Glutamatergic neuron (in vitro differentiated cells): ENCODE measurements at regions not wholly inside any gene's neighbourhood (a gene's known extent, or its start where the extent isn't known, plus 50 kb on each side); places are given as distances from the start of the nearest gene placed in this dataset.

Source experiments
- DNase-seq: peaks from one replicate; pipeline ENCODE4 v3.0.0; 2022
- H3K27ac Mint-ChIP-seq: one replicate; pipeline ENCODE4 v1.8.0; 2020; ENCODE audit warnings: mild to moderate bottlenecking, mixed read lengths, inconsistent platforms; ENCODE audit not compliant: unreplicated experiment
- H3K27me3 Mint-ChIP-seq: one replicate; pipeline ENCODE4 v1.8.0; 2020; ENCODE audit warnings: mild to moderate bottlenecking, moderate library complexity, mixed read lengths, inconsistent platforms; ENCODE audit not compliant: unreplicated experiment
- H3K36me3 Mint-ChIP-seq: one replicate; pipeline ENCODE4 v1.8.0; 2020; ENCODE audit warnings: mild to moderate bottlenecking, mixed read lengths, inconsistent platforms; ENCODE audit not compliant: unreplicated experiment
- H3K4me1 Mint-ChIP-seq: one replicate; pipeline ENCODE4 v1.8.0; 2020; ENCODE audit warnings: mild to moderate bottlenecking, low read depth, mixed read lengths, inconsistent platforms; ENCODE audit not compliant: unreplicated experiment
- H3K4me3 Mint-ChIP-seq: one replicate; pipeline ENCODE4 v1.8.0; 2020; ENCODE audit warnings: mild to moderate bottlenecking, mixed read lengths, inconsistent platforms; ENCODE audit not compliant: unreplicated experiment
- H3K9me3 Mint-ChIP-seq: one replicate; pipeline ENCODE4 v1.8.0; 2020; ENCODE audit warnings: mild to moderate bottlenecking, moderate library complexity, mixed read lengths, inconsistent platforms; ENCODE audit not compliant: unreplicated experiment
- CTCF ChIP-seq: fragments of 200-600 bp; sonication (generic); IDR thresholded peaks from one replicate; pipeline ENCODE4 v1.5.0; 2021; ENCODE audit not compliant: partially characterized antibody, unreplicated experiment

GRCh38 chr5:1662559-1663085, 137.0 kb downstream of the MRPL36 start:
- Mint-ChIP-seq H3K27ac (no peak overlapping the region), H3K4me1 (peaks cover 7% of the 10 kb centered on the region), H3K27me3 (peaks cover 14% of the 10 kb centered on the region), H3K4me3 (no peak overlapping the region), H3K36me3 (no peaks in the 10 kb centered on the region), H3K9me3 (peaks cover 14% of the 10 kb centered on the region)
- DNase-seq, result no peak
- no peak for TF ChIP-seq CTCF

- Mint-ChIP-seq H3K4me3 (no peak overlapping the region), H3K27me3 (peaks cover 15% of the 10 kb centered on the region), H3K9me3 (peaks cover 14% of the 10 kb centered on the region), H3K4me1 (peaks cover 7% of the 10 kb centered on the region), H3K27ac (no peak overlapping the region), H3K36me3 (no peaks in the 10 kb centered on the region)
- no peak for TF ChIP-seq CTCF
- DNase-seq, result no peak
Observed at GRCh38 chr5:1661831-1662558, 137.6 kb downstream of the MRPL36 start.

GRCh38 chr5:1661311-1661710, 137.6 kb upstream of the LPCAT1 start:
- no peak for DNase-seq
- no peak overlapping the region for H3K4me3 Mint-ChIP-seq
- no peaks in the 10 kb centered on the region for H3K36me3 Mint-ChIP-seq
- H3K27ac Mint-ChIP-seq, result no peak overlapping the region
- H3K27me3 Mint-ChIP-seq, result peaks cover 13% of the 10 kb centered on the region
- no peak for TF ChIP-seq CTCF
- H3K9me3 Mint-ChIP-seq, result peaks cover 14% of the 10 kb centered on the region
- H3K4me1 Mint-ChIP-seq, result peaks cover 7% of the 10 kb centered on the region

- no peak for TF ChIP-seq CTCF
Observed at GRCh38 chr5:1660511-1660910, 136.8 kb upstream of the LPCAT1 start.

GRCh38 chr5:1660001-1660400, 136.2 kb upstream of the LPCAT1 start:
- Mint-ChIP-seq H3K36me3 (no peaks in the 10 kb centered on the region), H3K27ac (no peak overlapping the region), H3K4me1 (peaks cover 7% of the 10 kb centered on the region), H3K27me3 (peaks cover 8% of the 10 kb centered on the region), H3K4me3 (no peak overlapping the region), H3K9me3 (peaks cover 11% of the 10 kb centered on the region)
- no peak for TF ChIP-seq CTCF
- DNase-seq, result no peak

More at GRCh38 chr5:1660511-1660910, 136.8 kb upstream of the LPCAT1 start:
- H3K27ac Mint-ChIP-seq, result no peak overlapping the region
- DNase-seq, result no peak
- peaks cover 10% of the 10 kb centered on the region for H3K27me3 Mint-ChIP-seq
- H3K36me3 Mint-ChIP-seq, result no peaks in the 10 kb centered on the region
- H3K4me1 Mint-ChIP-seq, result peaks cover 7% of the 10 kb centered on the region
- H3K9me3 Mint-ChIP-seq, result peaks cover 13% of the 10 kb centered on the region
- no peak overlapping the region for H3K4me3 Mint-ChIP-seq
